ENCODE measurements at regions not wholly inside any gene's neighbourhood (a gene's known extent, or its start where the extent isn't known, plus 50 kb on each side); places are given as distances from the start of the nearest gene placed in this dataset.

DNA sequence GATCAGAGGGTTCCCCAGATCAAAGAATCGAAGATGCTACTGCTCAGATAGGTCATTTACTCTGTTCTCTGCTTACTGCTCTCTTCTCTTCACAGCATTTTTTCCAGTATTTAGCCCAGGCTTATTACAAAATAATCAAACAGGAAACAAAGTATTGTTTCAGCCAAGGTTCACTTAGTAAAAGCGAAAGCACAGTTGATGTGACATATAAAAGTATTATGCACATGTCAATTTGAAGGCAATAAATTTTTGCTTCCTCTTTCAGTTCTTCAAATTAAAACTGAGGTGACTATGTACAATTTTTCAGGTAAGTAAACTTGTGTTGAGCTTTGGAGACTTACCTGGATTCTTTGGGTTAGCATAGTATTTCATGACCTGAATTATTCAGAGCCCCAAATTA, 262.8 kb upstream of the CHST9 start:
- no peak for FAIRE-seq

DNA sequence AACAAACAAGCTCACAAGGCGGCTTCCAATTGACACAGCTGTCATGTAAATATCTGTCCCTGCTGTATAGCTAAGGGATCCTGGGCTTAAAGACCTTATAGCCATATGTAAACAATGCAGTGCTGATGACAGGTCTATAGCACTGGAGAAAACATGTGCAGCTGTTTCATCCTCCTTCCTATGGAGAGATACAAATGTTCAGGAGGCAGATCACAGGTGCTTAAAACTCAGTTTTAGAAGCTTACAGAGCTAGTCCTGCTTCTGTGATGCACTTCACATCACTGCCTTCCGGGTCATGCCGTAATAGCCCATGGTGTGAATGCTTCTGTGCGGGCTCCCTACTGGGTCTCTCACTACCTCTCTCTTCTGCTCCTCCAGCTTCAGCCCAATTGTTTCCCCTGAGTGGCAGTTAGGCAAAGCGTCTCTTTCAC, 262.4 kb upstream of the CHST9 start:
- FAIRE-seq = no peak

DNA sequence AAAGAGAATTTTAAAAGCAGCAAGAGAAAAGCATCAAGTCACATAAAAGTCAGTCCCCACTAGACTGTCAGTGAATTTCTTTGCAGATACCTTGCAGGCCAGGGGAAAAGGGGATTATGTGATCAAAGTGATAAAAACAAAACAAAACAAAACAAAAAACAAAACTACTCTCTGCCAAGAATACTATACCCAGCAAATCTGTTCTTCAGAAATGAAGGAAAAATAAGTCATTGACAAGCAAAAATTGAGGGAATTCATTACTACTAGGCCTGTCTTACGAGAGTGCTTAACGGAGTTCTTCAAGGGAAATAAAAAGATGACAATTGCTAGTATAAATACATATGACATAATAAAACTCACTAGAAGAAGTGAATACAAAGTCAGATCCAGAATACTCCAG, 245.5 kb upstream of the CHST9 start:
- no peak for FAIRE-seq

DNA sequence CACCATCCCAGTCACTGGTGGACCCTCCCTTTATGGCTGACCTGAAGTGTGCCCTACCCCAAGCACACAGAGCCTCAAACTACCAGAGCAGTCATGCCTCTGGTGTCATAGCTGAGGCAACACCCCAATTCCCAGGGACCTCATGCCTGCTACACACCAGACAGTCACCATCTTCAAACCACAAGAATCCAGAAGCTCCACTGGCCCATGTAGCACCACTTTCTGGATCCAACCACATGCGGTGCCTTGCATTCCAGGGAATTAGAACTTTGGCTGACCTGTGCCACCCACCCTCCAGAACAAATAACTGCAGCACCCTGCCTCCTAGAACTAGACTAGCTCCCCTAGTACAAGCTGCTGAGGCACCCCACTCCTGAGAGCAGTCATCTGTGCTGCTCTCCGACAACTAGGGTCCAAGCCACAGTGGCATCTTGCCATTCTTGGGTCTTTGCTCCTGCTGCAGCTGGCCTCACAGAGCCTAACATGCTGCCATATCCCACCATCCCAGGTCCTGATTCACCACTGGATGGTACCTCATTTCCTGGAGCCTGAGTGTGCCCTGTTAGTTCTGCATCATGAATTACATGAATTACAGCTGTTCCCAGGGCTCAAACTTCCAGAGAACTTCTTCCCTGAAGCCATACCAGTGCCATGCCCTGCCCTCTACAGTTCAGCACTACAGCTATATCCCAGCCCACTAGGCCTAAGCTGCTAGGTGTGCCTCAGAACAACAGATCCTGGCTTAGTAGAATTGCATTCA, 243.8 kb upstream of the CHST9 start:
- no peak for FAIRE-seq

DNA sequence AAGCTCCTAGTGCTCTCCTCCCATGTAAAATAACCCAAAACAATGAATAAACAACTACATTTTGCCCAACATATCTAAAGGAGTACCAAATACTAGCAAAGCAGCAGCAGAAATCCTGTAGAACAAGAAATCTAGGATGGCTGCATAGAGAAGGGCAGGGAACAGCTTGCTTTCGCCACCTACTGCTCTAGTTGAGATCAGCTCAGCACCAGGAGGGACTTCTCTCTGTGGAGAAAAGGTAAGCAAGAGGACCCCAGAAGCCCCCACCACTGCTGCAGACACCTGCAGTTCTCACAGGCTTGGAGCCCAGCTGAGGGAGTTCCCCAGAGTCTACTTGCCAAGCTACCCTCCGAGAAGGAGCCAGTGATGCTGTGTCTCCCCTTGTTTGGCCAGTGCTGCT, 243.0 kb upstream of the CHST9 start:
- no peak for FAIRE-seq

DNA sequence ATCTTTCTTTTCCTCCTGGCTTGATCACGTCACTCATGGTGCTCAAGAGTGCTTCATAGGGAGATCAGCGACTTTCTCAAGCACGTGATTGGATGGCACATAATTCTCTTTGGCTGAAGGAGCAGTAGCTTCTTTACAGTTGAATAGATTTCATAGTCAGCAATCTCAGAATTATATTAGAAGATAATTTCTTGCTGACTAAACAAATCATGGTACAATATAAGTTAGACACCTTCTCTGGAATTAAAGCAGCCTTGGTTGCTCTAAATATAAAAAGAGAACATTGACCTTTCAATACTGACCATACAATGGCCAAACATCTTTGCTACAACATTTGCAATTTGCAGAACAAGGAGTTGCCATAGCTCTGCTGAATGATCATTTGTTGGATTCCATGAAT, 238.5 kb upstream of the CHST9 start:
- FAIRE-seq = no peak

DNA sequence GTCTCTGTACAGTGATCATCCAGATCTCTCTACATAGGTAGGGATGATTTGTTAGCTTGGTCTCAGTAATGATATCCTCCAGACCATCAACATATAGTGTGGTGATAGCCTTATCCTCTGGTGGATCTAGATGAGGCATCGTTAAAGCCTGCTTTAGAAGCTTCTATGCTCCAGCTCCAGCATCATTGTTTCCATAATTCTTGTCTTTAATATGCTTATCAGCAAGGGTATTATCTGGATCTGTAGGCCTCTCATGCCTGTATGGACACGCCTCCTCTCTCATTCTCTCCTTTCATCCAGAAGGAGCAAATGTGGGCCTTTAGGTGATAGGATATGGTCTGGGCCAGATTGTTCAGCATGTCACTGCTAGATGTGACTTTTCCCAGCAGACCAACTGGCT, 234.5 kb upstream of the CHST9 start:
- FAIRE-seq = no peak

DNA sequence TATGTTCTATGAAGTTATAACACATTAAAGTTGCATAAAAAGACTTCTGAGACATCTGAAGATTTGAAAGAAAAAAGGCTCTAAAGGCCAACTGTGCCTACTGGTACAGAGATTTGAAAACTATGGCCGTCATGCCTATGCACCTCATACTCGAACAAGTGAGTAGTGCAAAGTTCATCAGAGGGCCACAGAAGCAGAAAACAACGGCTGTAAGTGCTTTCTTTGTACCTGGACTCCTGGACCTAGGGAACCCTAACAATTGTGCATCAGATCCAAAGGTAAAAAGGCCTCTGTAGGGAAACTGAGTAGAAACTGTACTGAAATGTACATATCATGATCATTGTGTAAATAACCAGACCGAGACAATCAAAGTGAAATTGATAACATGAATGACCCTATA, 230.4 kb upstream of the CHST9 start:
- FAIRE-seq = no peak

DNA sequence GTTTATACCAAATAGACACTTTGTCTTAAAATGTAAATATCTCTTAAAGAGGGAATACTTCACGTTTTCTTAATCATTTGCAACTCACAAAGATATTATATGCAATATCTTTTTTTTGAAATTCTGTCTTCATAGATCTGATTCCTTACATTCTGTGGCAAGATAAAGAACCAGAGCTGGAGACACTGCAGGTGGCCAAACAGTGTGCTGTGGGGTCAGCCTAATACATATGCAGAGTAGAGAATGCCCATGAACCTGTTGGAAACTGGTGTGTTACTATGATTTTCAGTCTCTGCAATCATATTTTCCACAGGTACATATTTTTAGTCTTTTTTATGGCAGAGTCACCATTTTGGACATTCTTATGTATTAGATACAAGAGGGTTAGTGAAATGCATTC, 229.6 kb upstream of the CHST9 start:
- no peak for FAIRE-seq

DNA sequence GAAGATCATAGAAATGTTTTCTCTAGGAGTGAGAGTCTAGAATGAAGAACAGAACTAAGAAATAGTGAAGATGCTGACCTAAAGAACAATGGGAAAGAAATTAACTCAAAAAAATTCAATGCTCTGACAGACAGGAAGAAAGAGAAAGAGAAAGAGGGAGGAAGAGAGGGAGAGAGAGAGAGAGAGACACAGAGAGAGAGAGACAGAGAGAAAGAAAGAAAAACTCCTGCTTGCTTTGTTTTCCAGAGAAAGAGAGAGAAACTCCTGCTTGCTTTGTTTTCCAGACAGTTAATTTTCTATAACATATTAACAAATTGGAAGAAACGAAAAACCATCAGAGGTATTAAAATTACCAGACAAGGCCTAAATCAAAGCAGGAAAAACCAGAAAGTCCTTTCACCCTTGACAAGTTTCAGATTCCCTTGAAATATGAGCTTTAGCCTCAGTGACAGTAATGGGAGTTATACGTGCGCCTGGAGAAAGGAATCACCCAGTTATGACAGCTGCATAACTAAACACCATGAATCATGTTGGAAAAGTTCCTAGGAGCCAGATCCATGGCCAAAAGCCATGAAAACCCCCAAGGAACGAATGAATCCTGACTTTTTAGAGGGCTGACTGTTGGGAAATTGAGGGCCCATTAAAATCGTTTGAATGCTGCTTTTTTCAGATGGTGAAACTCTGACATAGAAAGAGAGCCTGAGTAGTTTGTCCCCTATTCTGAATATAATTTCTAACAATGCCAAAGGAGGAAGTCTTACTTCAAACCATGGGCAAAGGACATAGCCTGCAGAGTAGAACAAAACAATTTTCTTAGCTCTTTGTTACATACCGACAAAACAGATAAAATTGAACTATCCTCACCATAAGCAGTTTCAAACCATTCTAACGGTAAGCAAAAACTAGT, 228.6 kb upstream of the CHST9 start:
- FAIRE-seq = peak; percentile 4

DNA sequence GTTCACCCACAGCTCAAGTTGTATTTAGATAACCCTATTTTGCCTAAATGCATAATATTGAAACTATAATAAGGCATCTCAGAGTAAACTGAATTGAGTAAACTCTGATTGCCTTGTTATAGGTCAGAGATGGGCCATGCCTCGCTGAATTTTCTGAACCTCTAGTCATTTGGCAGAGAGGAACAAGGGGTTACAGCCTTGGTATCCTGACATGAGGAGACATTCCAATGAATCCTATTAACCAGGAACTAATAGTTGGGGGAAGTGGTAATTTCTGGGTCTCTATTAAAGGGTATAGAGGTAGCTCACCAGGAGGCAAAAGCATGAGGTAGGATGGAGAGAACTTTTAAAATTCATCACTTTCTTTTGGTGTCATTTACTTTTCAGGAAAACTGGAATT, 227.4 kb upstream of the CHST9 start:
- FAIRE-seq = no peak

DNA sequence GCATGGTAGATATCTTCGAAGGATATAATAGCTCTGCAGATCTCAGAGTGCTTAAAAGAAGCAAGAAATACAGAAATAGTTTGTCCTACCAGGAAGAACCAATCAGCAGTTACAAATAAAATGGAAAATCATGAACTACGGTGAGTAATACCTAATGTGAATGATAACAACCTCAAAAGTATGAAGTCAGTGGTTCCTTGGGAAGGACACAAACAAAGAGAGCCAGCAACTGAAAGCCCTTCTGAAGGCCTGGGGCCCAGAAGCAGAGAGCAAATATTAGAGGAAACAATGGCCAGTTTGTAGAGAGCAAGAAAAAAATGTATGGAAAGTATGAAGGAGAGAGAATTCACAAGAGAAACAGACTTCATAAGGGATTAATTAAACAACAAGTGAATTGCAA, 226.8 kb upstream of the CHST9 start:
- FAIRE-seq = no peak

DNA sequence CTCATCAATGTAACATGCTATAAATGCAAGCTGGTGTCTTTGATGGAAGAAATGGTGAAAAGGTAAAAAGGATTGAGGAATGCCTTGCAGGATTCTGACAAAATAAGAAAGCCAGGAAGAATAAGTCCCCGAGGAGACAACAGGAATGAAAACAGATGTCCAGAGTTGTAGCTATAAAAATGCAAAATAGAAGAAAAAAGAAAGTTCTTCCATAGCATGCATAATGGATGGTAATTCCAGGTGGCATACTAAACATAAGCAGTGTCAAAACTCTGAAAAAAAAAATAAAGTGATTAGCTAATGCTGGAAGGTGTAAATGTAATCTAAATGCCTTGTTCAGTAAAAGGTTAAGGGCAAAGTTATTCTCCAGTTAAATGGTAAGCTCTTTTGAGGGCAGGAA, 225.9 kb upstream of the CHST9 start:
- FAIRE-seq = no peak

DNA sequence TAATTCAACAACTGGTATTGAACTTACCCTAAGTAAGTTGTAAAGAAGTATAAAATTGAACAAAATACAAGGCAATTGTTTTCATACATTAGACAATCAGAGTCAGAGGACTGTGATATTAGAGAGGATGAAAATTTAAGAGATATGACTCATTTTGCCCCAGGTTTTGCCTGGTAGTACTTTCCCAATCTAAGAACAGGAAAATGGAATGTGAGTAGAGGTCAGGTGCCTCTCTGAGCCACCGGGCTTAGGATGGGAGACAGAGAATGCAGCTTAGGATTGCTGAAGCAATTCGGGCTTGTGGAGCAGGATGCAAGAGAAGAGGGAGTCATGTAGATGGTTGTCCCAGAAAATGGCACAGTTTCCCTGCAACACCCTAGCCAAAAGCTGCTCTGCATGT, 219.7 kb upstream of the CHST9 start:
- no peak for FAIRE-seq

DNA sequence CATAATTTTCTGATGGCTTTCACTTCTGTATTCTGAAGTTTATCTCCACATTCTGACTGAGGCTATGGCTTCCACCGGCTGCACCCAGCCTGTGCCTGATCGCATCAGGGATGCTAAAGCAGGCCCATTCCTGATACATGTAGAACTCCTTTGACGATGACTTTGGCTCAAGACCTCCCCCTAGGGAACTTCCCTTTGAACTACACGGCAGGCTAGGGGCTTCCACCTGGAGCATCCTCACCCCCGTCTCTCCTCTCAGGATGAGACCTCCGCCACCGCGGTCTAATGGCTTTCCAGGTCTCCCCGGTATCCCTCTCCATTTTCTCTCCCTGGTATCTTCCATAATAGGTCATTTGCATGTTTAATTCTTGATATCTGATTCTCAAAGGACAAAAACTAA, 214.9 kb upstream of the CHST9 start:
- no peak for FAIRE-seq

DNA sequence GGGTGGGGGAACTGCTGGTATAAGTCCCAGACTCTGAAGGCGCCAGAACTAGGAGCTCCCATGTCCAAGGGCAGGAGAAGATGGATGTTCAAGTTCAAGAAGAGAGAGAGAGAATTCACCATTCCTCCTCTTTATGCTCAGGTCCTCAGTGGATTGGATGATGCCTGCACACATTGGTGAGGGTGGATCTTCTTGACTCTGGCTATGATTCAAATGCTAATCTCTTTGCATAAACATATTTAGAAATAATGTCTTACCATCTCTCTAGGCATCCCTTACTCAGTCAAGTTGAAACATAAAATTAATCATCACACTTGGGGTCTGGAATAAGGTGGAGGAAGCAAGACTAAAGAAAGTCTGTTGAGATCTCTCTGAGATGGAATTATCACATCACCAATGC, 210.6 kb upstream of the CHST9 start:
- no peak for FAIRE-seq

DNA sequence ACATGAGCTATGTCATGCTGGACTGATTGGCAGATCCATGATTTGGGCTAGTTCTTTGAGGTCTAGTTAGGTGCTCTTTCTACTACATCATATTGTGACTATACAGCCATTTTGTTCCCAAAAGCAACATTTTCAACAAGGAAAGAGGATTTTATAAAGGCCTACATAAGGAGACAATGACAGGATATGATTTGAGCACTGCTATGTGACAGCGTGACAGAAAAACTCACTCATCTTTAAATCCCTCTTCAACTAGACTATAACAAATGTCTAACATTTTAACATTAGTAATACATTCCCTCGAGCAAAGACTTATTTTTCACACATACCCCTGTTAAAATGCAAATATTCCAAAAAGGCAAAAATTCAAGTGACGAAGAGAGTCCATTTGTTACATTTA, 209.6 kb upstream of the CHST9 start:
- no peak for FAIRE-seq

DNA sequence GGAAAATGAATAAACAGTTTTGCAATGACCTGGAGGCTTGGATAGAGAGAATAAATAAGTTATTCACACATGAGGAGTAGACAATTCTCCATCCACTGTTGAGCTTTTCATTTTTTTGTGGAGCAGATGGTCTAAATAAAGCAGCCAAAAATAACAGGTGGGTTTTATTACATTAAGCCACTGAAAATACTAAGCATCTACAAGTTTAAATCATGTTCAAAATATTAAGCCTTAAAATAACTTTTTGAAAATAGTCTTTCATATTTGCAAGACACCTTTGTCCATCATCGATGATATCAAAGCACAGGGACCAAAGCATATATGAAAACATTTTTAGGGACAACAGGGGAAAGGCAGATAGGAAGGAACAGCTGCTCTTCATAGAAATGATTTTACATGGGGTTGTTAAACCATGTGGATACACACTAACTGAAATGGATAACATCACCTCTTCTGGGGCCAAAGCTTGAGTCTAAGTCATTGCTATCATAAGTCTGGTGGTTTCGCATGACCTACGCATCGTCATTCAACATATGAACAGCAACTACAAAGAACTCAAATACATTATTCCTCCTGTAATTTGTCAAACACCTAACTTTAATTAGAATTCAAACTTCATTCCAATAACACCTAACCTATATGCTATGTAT, 197.6 kb upstream of the CHST9 start:
- no peak for FAIRE-seq

DNA sequence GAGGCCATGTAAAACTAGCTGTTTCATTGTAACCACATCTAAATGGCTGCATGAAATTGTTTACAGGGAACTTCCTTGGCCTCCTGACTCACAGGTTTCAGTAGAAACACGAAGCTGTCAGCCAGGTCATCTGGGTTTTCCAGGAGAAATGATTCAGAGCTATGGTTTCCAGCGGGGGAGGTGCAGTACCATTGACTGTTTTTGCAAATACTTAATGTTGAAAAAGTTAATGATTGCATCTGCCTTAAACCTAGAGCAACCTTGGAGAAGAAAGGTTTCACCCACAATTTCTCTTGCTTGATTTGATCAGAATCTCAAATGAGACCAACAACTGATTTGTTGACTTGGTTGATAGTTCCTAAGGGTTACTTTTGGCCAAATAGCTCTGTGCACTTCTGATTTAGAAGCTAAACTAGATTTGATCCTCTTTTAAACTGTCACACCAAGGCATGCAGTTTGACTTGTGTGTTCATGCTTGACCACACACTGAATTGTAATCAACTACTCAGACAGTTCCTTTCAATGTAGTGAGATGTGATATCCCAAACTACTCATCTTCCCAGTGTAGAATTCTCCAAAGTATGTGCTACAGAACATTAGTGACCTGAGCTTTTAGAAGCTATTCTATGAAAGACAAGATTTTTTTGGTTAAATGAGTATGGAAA, 193.5 kb upstream of the CHST9 start:
- no peak for FAIRE-seq

DNA sequence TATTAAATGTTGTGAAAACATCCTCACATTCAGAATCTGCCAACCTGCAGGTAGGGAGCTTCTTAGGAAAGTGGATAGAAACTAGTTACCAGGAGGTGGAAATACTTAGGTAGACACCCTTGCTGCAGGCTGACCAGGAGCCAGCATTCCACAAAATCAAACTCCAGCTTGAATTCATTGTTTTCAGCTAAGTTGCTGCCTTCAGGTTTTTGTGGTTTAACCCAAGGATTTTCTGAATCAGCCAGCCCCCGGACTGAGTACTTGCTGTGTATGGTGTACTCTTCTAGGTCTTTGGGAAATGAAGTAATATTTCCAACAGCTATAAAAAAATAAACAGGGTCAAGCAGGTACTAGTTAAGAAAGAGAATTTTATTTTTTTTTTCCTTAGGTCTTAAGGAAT, 192.1 kb upstream of the CHST9 start:
- no peak for FAIRE-seq

DNA sequence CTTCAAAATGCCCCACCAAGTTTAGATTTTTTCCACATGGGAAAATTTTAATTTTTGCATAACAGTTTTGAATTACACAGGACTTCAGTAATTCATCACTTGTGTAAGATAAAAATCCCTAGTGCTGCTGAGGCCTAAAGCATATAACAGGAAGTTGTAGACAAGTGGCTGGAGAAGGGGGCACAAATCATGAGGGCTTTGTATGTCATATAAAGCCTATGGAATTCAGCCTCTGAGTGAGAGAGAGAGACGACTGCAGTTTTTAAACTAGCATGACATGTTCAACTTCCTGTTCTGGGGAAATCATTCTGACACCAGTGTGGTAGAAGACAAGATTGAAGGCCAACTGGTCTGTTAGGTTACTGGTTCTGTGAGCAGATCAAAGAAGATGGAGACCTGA, 187.3 kb upstream of the CHST9 start:
- no peak for FAIRE-seq

DNA sequence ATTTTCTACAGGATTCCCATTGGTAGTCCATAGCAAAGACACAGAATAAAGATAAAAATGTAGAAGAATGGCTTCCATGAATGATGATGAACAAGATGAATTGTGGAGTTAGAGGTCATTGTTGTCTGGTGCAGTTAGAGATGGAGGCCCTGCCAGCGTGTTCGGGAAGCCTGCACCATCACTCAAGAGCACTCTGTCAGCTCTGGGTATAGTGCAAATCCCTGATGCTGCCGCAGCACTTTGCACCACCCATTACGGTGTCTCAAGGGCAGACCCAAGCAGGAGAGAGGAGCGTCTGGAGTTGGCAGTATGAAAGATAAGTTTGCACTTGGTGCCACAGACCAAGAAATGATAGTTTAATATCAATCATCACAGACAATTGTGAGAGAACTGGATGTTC, 181.6 kb upstream of the CHST9 start:
- FAIRE-seq = no peak

DNA sequence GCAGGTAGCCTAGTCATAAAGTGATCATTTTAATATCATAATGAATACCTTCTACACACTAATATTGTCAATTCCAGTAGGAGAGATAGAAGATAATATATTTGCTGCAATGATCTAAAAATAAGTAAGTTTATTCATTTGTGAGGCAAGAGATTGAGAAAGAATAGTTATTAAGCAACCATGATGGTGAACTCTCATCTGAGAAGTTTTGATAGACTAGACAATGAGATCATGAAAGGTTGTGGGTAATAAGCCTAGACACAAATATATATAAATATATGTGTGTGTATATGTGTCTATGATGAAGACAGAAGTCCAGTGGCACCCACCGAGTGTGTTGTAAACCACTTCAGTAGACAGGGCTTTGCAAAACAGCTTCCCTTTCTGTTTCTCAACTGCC, 181.0 kb upstream of the CHST9 start:
- no peak for FAIRE-seq
